ENCODE measurements at regions not wholly inside any gene's neighbourhood (a gene's known extent, or its start where the extent isn't known, plus 50 kb on each side); places are given as distances from the start of the nearest gene placed in this dataset.

GRCh38 chr3:86733257-86733656, 257.7 kb downstream of the VGLL3 start:
- no peak for TF ChIP-seq CTCF (conservative IDR thresholded peaks at IDR 0.05; ENCODE audit: low read depth, low read length)
- DNase-seq (ENCODE audit: low read depth) = no peak
- H3K4me3 ChIP-seq (ENCODE audit: low read depth, low read length) = no peak overlapping the region

GRCh38 chr3:86731501-86731901, 259.4 kb downstream of the VGLL3 start:
- DNase-seq (ENCODE audit: low read depth) = no peak
- TF ChIP-seq CTCF (conservative IDR thresholded peaks at IDR 0.05; ENCODE audit: low read depth, low read length) = no peak
- no peak overlapping the region for H3K4me3 ChIP-seq (ENCODE audit: low read depth, low read length)

GRCh38 chr3:86723433-86723832, 267.5 kb downstream of the VGLL3 start:
- TF ChIP-seq CTCF (conservative IDR thresholded peaks at IDR 0.05; ENCODE audit: low read depth, low read length) = no peak
- H3K4me3 ChIP-seq (ENCODE audit: low read depth, low read length) = no peak overlapping the region
- DNase-seq (ENCODE audit: low read depth) = no peak

GRCh38 chr3:86711634-86712033, 279.3 kb downstream of the VGLL3 start:
- H3K4me3 ChIP-seq (ENCODE audit: low read depth, low read length) = no peak overlapping the region
- DNase-seq (ENCODE audit: low read depth) = no peak
- TF ChIP-seq CTCF (conservative IDR thresholded peaks at IDR 0.05; ENCODE audit: low read depth, low read length) = no peak

GRCh38 chr3:86708893-86709292, 282.1 kb downstream of the VGLL3 start:
- TF ChIP-seq CTCF (conservative IDR thresholded peaks at IDR 0.05; ENCODE audit: low read depth, low read length) = no peak
- H3K4me3 ChIP-seq (ENCODE audit: low read depth, low read length) = no peak overlapping the region
- no peak for DNase-seq (ENCODE audit: low read depth)

GRCh38 chr3:86702381-86702958, 288.5 kb downstream of the VGLL3 start:
- no peak overlapping the region for H3K4me3 ChIP-seq (ENCODE audit: low read depth, low read length)
- peak; percentile 64 for TF ChIP-seq CTCF (conservative IDR thresholded peaks at IDR 0.05; ENCODE audit: low read depth, low read length)
- DNase-seq (ENCODE audit: low read depth) = no peak

GRCh38 chr3:86695752-86696151, 295.2 kb downstream of the VGLL3 start:
- no peak overlapping the region for H3K4me3 ChIP-seq (ENCODE audit: low read depth, low read length)
- DNase-seq (ENCODE audit: low read depth) = no peak
- TF ChIP-seq CTCF (conservative IDR thresholded peaks at IDR 0.05; ENCODE audit: low read depth, low read length) = no peak
